Colonic mucosa (tissue), 4 donors: ENCODE measurements at regions not wholly inside any gene's neighbourhood (a gene's known extent, or its start where the extent isn't known, plus 50 kb on each side); places are given as distances from the start of the nearest gene placed in this dataset.

Experiments used
- DNase-seq: peaks from one replicate; pipeline ENCODE4 v3.0.0-alpha.2; 2020
- H3K27ac ChIP-seq: fragments of 200-600 bp; one replicate; pipeline ENCODE4 v1.8.0; 2021
- H3K27me3 ChIP-seq: fragments of 200-600 bp; one replicate; pipeline ENCODE4 v1.8.0; 2021
- H3K36me3 ChIP-seq: fragments of 200-600 bp; one replicate; pipeline ENCODE4 v1.8.0; 2021
- H3K4me1 ChIP-seq: fragments of 200-600 bp; one replicate; pipeline ENCODE4 v1.8.0; 2021; ENCODE audit warnings: mild to moderate bottlenecking
- H3K4me3 ChIP-seq: fragments of 200-600 bp; one replicate; pipeline ENCODE4 v1.8.0; 2021
- H3K9ac ChIP-seq, 2 donors: one replicate each; pipeline ENCODE4 v1.7.0; 2013; ENCODE audit warnings: control low read depth in 2 of 2, low read depth in 2 of 2, low read length in 2 of 2
- H3K9me3 ChIP-seq: fragments of 200-600 bp; one replicate; pipeline ENCODE4 v1.8.0; 2021
- intact Hi-C: fragments of 100-400 bp; cut with DNase I; formaldehyde crosslinking; loops from one replicate; pipeline ENCODE4 v1.14.1; 2022
- TF ChIP-seq, protein P1 (sequence below): fragments of 200-600 bp; IDR thresholded peaks from one replicate; pipeline ENCODE4 v1.8.0; 2022; ENCODE audit warnings: antibody characterized with exemption, mild to moderate bottlenecking
- donor health status: healthy.
- donor health status: DM: no; HTN: no; CAD: no.
- donor health status: DM: no; HTN: no; CAD: no.

GRCh38 chr3:148369381-148369780 is 328.3 kb upstream of the AGTR1 start:
- H3K27ac ChIP-seq: no peak overlapping the region

GRCh38 chr3:148372206-148372875 is 325.4 kb upstream of the AGTR1 start:
- Histone ChIP-seq H3K4me3 (no peak overlapping the region), H3K27ac (no peak overlapping the region), H3K9me3 (no peaks in the 10 kb centered on the region), H3K9ac (no peak overlapping the region), H3K27me3 (no peaks in the 10 kb centered on the region), H3K36me3 (no peaks in the 10 kb centered on the region), H3K4me1 (no peaks in the 10 kb centered on the region)
- intact Hi-C loops: no loop called here
- no peak for DNase-seq
- TF ChIP-seq, protein P1, sequence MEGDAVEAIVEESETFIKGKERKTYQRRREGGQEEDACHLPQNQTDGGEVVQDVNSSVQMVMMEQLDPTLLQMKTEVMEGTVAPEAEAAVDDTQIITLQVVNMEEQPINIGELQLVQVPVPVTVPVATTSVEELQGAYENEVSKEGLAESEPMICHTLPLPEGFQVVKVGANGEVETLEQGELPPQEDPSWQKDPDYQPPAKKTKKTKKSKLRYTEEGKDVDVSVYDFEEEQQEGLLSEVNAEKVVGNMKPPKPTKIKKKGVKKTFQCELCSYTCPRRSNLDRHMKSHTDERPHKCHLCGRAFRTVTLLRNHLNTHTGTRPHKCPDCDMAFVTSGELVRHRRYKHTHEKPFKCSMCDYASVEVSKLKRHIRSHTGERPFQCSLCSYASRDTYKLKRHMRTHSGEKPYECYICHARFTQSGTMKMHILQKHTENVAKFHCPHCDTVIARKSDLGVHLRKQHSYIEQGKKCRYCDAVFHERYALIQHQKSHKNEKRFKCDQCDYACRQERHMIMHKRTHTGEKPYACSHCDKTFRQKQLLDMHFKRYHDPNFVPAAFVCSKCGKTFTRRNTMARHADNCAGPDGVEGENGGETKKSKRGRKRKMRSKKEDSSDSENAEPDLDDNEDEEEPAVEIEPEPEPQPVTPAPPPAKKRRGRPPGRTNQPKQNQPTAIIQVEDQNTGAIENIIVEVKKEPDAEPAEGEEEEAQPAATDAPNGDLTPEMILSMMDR: no peak

More at GRCh38 chr3:148369381-148369780, 328.3 kb upstream of the AGTR1 start:
- intact Hi-C loops: no loop called here
- DNase-seq: no peak
- Histone ChIP-seq H3K27me3 (no peaks in the 10 kb centered on the region), H3K4me1 (no peaks in the 10 kb centered on the region), H3K36me3 (no peaks in the 10 kb centered on the region), H3K9ac (no peak overlapping the region), H3K9me3 (no peaks in the 10 kb centered on the region), H3K4me3 (no peak overlapping the region)
- TF ChIP-seq, protein P1: no peak

- no peak overlapping the region for H3K27ac ChIP-seq
Observed at GRCh38 chr3:148373961-148374360, 323.7 kb upstream of the AGTR1 start.

GRCh38 chr3:148379763-148380382 is 317.8 kb upstream of the AGTR1 start:
- H3K9ac ChIP-seq: no peak overlapping the region
- H3K4me1 ChIP-seq: no peaks in the 10 kb centered on the region
- H3K9me3 ChIP-seq: no peaks in the 10 kb centered on the region
- TF ChIP-seq, protein P1: peak; percentile 36
- no peaks in the 10 kb centered on the region for H3K36me3 ChIP-seq
- no peak for DNase-seq
- no peak overlapping the region for H3K4me3 ChIP-seq
- H3K27ac ChIP-seq: no peak overlapping the region
- no peaks in the 10 kb centered on the region for H3K27me3 ChIP-seq
- intact Hi-C loops: loop anchor here (5.0 kb wide), 3 partner anchors 252 to 562 kb away; no protein-coding TSS in a partner anchor

More at GRCh38 chr3:148373961-148374360, 323.7 kb upstream of the AGTR1 start:
- Histone ChIP-seq H3K4me1 (no peaks in the 10 kb centered on the region), H3K9me3 (no peaks in the 10 kb centered on the region), H3K9ac (no peak overlapping the region), H3K27me3 (no peaks in the 10 kb centered on the region), H3K4me3 (no peak overlapping the region), H3K36me3 (no peaks in the 10 kb centered on the region)
- TF ChIP-seq, protein P1: no peak
- DNase-seq: no peak
- intact Hi-C loops: no loop called here

- Histone ChIP-seq H3K27me3 (no peaks in the 10 kb centered on the region), H3K27ac (no peak overlapping the region), H3K9ac (no peak overlapping the region), H3K4me1 (no peaks in the 10 kb centered on the region), H3K4me3 (no peak overlapping the region), H3K36me3 (no peaks in the 10 kb centered on the region), H3K9me3 (no peaks in the 10 kb centered on the region)
- no peak for DNase-seq
- TF ChIP-seq, protein P1: no peak
- intact Hi-C loops: loop anchor here (5.0 kb wide), 3 partner anchors 251 to 561 kb away; no protein-coding TSS in a partner anchor
Observed at GRCh38 chr3:148381051-148381450, 316.7 kb upstream of the AGTR1 start.
